Stimulated activated CD8-positive, alpha-beta memory T cell treated with anti-CD3 and anti-CD28 coated beads, Interleukin-15, amount 100 ng/mL, for 48 hours (primary cell): ENCODE measurements at regions not wholly inside any gene's neighbourhood (a gene's known extent, or its start where the extent isn't known, plus 50 kb on each side); places are given as distances from the start of the nearest gene placed in this dataset.
"Not testable (repeated sequence)": the region's sequence is repeated elsewhere in the genome, so short reads cannot be mapped to it uniquely, and the experiment has no call there.

Experiments
- DNase-seq, 2 donors: peaks; one replicate each; pipeline ENCODE4 v3.0.0-alpha.2; 2020; ENCODE audit warnings: low read depth in 2 of 2

DNA sequence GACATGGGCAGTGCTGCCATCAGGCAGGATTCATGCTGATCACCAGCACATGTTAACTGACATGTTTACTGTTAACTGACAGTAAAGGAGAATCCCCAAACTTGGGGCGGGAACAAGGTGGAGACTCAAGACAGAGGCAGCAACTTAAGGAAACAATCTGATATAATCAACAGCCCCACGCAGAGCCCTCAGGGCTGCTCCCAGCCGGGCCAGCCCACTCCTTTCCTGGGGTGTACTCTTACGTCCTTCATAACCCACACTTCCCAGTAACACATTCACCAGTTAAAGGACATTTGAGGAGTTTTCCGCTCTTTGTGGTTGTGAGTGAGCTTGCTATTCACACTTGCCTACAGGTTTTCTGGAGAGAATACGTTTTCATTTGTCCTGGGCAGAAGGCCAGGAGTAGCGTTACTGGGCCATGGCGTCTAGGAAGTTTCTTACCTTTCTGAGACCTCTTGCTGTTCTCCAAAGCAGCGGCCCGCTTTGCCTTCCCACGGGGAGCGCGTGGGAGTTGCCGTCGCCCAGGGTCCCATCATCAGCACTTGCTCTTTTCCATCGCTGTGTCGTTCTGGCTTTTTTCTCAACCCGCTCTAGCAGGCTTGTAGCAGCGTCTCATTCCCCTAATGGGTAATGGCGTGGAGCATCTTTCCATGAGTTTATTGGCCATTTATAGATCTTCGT lies 56.4 kb downstream of the FOXF2 start:
- DNase-seq, result no peak

DNA sequence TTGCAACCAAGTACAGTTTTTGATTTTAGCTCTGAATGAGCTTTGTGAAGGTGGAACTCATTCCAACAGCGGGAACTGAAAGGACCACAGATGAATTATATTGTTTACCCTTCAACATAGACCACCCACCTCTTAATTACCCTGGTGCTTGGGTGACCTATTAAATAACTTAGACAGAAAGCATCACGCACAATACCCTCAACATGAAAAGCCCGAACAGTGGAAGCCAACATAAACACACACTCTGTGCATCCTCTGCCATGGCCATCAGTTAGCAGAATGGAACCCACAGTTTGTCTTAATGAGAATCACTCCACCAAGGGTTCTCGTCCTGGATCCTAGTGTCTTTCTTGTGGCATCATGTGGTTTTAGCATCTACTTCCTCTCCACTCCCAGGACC lies 60.5 kb downstream of the FOXF2 start:
- no peak for DNase-seq

DNA sequence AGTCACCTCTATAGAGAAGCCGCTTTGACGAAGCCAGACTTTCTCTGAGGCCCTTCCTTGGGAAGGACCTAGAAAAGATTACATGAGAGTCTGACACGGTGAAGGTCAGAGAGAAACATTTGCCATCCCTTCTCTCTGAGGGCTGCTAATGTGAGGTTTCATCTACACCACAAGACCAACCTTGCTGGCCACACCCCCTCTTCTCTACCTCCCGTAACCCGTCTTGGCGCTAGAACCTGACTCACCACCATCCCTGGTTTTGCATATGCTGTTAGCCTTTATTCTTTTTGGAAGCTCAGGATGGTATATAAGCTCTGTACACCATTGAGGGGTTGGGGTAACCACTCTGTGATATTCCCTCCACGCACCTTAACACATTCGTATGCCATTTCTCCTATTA lies 63.6 kb downstream of the FOXF2 start:
- DNase-seq, result no peak

DNA sequence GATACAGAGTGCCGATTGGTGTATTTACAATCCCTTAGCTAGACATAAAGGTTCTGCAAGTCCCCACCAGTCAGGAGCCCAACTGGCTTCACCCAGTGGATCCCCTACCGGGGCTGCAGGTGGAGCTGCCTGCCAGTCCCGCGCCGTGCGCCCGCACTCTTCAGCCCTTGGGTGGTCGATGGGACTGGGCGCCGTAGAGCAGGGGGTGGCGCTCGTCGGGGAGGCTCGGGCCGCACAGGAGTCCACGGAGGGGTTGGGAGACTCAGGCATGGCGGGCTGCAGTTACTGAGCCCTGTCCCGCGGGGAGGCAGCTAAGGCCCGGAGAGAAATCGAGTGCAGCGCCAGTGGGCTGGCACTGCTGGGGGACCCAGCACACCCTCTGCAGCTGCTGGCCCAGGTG lies 67.4 kb downstream of the FOXF2 start:
- DNase-seq, result not testable (repeated sequence)

DNA sequence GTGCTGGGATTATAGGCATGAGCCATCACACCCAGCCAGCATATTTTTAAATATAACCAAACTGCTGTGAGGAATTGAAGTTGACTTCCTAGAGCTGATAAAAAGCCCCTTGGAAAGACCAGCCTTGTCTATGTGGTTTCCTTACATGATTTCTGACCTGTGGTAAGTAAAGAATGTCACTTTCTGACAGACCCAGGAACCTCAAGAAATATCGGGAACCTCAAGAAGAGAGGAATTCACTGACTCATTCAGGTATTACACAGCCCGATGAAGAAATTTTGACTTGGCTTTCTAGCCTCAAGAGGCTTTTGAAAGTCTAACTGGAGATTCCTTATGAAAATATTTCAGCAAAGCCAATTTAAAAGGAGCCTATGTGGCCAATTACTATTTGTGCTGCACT lies 71.8 kb downstream of the FOXF2 start:
- no peak for DNase-seq

DNA sequence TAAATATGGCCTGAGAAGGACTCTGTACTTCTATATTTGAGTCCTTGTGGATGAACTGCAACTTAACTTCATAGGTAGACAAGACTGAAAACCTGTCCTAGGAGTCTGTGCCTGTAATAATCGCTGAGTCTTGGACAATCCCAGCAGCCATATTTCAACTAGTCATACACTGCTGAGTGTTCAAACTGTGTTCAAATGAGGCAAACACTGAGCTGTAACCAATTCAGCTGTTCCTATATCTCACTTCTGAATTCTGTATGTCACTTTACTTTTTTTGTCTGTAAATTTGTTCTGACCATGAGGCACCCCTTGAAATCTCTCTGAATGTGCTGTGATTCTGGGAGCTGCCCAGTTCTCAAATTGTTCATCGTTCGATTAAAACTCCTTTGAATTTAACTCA lies 72.4 kb downstream of the FOXF2 start:
- no peak for DNase-seq

DNA sequence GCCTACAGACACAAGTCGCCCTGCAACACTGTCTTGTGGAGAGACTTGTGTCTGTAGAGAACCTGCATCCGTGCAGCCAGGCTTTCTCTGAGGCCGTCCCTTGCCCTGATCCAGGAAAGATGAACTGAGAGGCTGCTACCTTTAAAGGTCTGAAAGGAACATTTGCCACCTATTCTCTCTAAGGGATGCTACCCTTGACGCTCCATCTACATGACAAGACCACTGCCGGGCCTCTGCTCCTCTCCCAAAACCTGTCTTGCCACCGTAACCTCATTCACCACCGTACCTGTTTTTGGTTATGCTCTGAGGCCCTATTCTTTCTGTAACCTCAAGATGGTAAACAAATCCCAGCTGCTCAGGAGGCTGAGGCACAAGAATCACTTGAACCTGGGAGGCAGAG lies 73.9 kb downstream of the FOXF2 start:
- no peak for DNase-seq

DNA sequence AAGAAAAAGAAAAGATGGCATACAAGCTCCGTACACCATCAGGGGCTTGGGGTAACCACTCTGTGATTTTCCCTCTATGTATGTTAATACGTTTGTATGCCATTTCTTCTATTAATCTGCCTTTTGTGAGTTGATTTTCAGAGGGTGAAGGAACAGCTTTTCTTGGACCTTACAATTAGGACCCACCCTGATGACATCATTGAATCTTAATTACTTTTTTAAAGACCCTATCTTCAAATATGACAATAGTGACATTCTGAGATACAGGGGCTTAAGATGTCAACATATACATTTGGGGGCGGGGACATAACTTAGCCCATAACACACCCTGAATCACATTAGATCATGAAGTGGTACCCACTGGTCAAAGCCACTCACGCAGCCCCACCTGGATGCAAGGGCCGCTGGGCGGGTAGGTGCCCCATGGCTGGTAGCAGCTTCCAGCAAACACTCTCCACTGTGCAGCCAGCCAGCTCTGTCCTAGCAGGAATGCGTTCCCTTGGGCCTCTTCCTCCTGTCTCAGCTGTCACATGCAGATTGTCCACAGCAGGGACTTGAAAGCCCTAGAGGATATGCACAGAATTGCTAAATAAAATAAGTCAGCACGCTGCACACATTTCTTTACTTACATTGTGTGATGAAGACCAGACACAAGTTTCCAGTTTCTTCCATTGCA lies 74.5 kb downstream of the FOXF2 start:
- DNase-seq, result no peak

DNA sequence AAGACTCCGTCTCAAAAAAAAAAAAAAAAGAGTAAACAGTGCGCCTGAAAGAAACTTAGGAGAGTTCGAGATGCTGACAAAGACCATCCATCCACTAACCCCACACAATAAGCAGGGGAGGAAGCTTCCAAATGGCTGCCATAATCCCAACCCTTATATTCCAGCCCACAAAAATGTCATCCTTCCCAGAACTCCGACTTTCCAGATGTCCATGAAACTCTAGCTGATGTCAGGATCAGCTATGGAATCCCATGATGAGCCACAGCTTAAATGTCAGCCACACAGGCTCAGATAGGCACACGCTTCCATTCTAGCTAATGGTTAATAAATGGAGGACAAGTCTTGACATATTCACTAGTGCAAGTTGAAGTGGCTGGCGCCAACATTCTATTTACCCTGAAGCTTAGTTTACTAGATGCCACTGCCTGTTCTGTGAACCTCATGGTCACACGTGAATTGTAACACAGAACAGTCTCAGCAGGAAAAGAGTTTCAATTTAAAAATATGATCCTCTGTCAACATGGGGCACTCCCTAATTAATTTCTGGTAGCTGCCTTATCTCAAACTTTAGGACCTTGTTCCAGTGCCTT lies 75.5 kb downstream of the FOXF2 start:
- no peak for DNase-seq

DNA sequence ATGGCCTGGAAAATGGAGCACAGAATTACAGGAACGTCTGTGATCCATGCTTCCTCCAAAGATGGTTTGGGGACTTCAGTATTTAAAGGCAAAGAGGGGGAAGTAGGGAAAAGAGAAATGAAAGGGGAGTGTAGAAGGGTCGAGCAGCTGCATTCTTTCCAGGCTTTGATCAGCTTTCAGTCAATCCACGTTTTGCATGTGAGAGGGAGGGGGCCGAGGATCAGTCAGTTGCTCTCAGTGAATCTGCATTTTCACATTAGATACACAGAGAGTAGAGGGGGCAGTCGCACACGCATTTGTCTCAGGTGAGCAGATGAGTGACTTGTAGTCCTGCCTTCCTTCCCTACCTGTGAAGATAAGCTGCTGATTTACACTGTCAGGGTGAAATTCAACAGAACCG lies 78.8 kb downstream of the FOXF2 start:
- no peak for DNase-seq

DNA sequence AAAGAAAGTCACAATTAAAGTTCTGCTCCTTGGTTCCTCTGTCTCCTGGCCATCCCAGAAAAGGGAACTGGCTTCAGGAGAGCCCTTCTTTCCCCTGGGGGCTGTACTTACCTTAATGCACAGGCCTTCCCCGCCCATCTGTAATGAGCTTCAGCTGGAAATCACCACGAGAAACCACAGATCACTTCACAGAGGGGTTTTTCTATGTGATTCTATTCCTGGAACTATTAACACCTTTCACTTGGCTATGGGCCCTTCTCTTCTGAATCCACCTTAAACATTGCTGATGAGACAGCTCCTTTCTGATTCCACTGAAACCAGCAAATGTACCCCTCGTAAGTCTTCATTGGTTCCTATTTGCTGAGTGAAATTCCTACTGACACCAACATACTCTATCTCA lies 80.7 kb downstream of the FOXF2 start:
- DNase-seq, result no peak

DNA sequence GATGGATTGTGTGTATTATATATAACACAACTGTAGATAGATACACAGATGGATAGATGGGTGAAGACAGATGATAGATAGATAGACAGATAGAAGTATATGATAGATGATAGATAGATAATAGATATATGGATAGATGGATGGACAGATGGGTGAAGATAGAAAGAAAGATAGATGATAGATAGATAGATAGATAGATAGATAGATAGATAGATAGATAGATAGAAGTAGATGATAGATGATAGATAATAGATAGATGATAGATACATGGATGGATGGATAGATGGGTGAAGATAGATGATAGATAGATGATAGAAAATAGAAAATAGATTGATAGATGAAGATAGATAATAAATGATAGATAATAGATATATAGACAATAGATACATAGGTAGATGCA lies 83.3 kb downstream of the FOXF2 start:
- no peak for DNase-seq

DNA sequence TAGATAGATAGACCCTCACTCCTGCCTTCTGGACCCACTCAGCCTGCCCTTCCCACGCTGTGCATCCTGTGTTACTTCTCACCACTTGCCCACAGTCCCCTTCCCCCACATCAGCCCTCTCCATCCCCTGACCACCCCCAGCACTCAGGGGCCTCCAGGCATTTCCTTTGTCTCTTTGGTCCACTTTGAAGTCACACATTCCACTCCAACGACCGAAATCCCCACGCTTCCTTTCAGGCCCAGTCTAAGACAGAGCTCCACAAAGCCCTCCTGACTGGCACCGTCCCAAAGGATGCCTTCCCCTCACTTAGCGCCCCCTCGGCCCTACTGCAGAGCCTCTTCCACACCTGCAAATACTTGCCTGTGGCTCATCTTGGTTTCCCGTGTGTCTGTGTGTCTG lies 83.8 kb downstream of the FOXF2 start:
- no peak for DNase-seq

DNA sequence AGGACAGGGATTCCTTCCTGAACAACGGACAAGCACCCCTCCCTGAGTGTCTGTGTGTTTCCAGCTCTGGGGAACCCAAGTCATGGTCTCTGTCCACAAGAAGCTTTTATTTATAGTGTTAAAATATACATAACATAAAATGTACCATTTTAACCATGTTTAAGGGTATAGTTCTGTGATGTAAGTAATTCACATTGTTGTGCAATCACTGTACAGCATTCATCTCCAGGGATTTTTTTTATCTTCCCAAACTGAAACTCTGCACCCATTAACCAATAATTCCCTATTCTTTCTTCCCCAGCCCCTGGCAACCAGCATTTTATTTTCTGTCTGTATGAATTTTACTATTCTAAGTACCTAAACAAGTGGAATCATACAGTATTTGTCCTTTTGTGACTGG lies 84.2 kb downstream of the FOXF2 start:
- DNase-seq, result no peak

DNA sequence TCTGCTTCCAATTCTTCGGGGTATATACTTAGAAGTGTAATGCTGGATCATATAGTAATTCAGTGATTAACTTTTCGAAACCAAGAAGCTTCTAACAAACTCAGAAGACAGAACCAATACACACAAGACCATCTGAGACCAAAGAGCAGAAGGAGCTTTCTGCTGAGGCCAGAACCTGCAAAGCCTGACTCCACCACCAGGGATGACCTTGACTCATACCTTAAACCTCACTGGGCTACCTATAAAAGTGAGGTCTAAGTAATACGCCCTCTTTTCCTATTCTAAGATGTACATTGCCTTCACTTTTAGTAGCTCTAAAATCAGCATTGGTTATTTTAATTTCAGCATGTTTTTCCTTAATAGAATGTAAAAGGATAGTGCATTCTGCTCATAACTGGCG lies 84.8 kb downstream of the FOXF2 start:
- no peak for DNase-seq

DNA sequence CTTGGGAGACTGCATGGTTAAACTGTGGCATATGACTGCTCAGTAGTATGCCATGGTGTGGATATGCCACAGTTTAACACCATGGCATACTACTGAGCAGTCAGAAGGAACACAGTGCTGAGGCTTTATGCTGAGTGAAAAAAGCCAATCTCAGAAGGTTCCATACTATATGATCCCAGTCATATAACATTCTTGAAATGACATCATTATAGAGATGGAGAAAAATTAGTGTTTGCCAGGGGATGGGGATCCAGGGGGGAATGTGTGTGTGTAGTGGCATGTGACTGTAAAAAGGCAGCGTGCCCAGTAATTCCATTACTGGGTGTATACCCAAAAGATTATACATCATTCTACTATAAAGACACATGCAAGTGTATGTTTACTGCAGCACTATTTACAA lies 85.8 kb downstream of the FOXF2 start:
- DNase-seq, result no peak

DNA sequence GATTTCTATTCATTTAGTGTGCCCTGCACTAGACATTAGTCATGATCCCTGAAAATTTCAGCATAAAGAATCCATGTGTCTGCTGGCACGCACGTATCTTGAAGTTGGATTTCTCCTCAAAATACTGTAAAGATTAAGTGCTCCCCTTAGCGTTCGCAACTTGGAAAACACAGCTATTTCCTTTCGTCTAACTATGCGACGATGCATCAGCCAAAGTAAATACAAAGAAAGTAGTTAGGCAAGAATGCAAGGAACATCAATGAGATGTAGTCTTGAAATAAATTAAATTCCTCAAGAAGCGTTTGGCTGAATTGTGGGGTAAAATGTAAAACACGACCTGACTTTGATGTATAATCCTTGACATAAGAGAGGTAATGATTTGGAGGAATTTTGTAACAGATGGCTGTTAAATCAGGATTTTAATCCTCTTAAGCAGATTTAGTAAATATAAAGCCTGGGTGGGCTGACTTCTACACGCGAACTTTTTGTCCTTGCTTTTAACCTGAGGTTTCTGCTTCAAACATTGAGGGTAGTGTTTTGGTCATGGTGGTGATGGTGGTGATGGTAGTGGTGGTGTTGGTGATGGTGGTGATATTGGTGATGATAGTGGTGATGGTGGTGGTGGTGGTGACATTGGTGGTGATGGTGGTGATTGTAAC lies 88.2 kb downstream of the FOXF2 start:
- no peak for DNase-seq

DNA sequence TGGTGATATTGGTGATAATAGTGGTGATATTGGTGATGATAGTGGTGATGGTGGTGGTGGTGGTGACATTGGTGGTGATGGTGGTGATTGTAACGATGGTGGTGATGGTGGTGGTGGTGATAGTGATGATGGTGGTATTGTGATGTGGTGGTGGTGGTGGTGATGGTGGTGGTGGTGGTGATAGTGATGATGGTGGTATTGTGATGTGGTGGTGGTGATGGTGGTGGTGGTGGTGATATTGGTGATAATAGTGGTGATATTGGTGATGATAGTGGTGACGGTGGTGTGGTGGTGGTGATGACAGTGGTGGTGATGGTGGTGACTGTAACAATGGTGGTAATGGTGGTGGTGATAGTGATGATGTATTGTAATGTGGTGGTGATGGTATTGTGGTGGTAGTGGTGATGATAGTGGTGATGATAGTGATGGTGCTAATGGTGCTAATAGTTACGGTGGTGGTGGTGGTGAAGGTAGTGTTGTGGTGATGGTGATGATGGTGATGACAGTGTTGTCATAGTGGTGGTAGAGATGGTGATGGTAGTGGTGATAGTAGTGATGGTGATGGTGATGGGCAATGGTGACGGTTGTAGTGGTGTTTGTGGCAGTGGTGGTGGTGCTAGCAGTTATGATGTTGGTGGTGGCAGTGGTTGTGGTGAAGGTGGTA lies 88.9 kb downstream of the FOXF2 start:
- not testable (repeated sequence) for DNase-seq

DNA sequence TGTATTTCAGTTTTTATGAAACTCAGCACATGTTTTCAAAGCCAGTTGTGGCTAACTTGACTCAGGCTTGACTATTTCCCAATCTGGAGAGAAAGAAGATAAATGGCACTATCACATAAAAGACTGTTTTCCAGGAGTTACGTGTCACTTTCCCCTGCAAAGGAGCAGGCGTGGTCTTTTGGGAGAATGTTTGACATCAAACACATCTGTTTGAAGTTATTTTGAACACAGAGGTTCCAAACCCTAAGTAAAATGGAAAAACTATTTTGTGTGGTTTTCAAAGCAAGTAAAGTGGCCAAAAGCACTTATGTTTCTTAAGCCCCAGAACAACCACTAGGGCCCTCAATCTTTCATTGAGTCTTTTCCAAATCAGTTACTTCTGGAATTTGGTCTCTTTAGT lies 89.7 kb downstream of the FOXF2 start:
- DNase-seq, result no peak

DNA sequence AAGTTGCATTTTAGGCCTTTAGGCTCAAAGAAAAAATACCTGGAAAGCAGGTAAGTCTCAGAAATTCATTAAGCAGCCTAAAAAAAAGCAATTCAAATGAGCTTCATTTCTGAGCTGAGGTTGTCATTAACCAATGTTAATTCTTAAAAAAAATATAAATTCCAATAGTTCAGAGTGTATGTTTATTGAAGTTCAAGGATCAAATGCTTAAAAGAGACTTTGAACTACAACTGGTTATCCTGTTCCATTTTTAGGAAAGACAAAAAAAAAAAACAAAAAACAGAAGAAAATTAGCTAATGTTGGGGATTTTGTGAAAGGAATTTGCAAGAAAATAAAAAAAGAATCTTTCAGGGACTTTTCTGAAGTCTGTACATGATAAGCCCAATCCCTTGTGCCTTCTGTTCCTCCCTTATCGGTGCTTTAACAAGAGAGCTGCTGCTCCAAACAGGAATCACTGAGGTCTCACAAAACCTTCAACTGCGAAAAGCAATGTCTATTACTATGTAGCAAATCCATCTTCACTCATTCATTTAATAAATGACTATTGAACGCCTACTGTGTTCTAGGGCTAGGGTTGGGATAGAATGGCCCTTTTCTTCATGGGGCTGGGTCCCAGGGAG lies 90.3 kb downstream of the FOXF2 start:
- DNase-seq, result no peak

DNA sequence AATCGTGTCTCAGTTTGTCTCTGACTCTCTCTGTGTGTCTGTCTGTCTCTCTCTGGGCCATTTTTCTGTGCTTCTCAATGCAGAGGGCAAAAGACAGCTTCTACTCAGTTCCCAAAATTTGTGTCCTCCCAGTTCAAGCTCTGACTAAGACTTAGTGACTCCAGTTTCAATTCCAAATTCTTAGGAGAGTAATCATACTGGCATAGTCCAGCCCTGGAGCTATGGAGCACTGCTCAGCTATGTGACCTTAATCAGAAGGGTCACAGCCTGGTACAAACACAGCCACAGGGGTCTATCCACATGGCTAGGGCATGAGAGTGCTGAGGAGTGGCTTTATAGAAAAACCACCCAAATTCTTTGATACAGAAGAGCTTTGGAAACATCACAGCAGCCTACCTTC lies 91.9 kb downstream of the FOXF2 start:
- DNase-seq, result no peak
